IPS-15b (cell line): ENCODE measurements at regions not wholly inside any gene's neighbourhood (a gene's known extent, or its start where the extent isn't known, plus 50 kb on each side); places are given as distances from the start of the nearest gene placed in this dataset.
"Not testable (repeated sequence)": the region's sequence is repeated elsewhere in the genome, so short reads cannot be mapped to it uniquely, and the experiment has no call there.

Source experiments
- H3K27me3 ChIP-seq: one replicate; pipeline ENCODE4 v1.6.1; 2013; ENCODE audit warnings: low read length; ENCODE audit not compliant: control insufficient read depth, insufficient read depth
- H3K36me3 ChIP-seq: one replicate; pipeline ENCODE4 v1.6.1; 2013; ENCODE audit warnings: low read length; ENCODE audit not compliant: control insufficient read depth, insufficient read depth
- H3K4me1 ChIP-seq: one replicate; pipeline ENCODE4 v1.6.1; 2013; ENCODE audit warnings: mild to moderate bottlenecking, low read length; ENCODE audit not compliant: control insufficient read depth, insufficient read depth
- H3K4me3 ChIP-seq: one replicate; pipeline ENCODE4 v1.5.1; 2013; ENCODE audit warnings: low read depth, low read length
- H3K9ac ChIP-seq: one replicate; pipeline ENCODE4 v1.6.1; 2013; ENCODE audit warnings: low read depth, mild to moderate bottlenecking, low read length
- H3K9me3 ChIP-seq: one replicate; pipeline ENCODE4 v1.6.1; 2013; ENCODE audit warnings: mild to moderate bottlenecking, low read length; ENCODE audit not compliant: control insufficient read depth, insufficient read depth

GRCh38 chrX:466836-467235 lies 80.1 kb upstream of the PPP2R3B start:
- not testable (repeated sequence) for H3K4me1 ChIP-seq, H3K36me3 ChIP-seq, H3K9me3 ChIP-seq, H3K9ac ChIP-seq, H3K27me3 ChIP-seq, H3K4me3 ChIP-seq

GRCh38 chrX:467686-468085 lies 81.0 kb upstream of the PPP2R3B start:
- not testable (repeated sequence) for H3K9me3 ChIP-seq, H3K4me1 ChIP-seq, H3K27me3 ChIP-seq, H3K36me3 ChIP-seq, H3K9ac ChIP-seq, H3K4me3 ChIP-seq

- Histone ChIP-seq H3K4me1 (no peaks in the 10 kb centered on the region), H3K9me3 (no peaks in the 10 kb centered on the region), H3K27me3 (no peaks in the 10 kb centered on the region), H3K36me3 (no peaks in the 10 kb centered on the region), H3K9ac (no peak overlapping the region), H3K4me3 (no peak overlapping the region)
Measured at GRCh38 chrX:468979-469378, 82.3 kb upstream of the PPP2R3B start.

- Histone ChIP-seq H3K9me3 (no peaks in the 10 kb centered on the region), H3K27me3 (no peaks in the 10 kb centered on the region), H3K4me3 (no peak overlapping the region), H3K4me1 (no peaks in the 10 kb centered on the region), H3K9ac (no peak overlapping the region), H3K36me3 (no peaks in the 10 kb centered on the region)
Measured at GRCh38 chrX:470686-471085, 84.0 kb upstream of the PPP2R3B start.

- Histone ChIP-seq H3K4me3 (no peak overlapping the region), H3K4me1 (no peaks in the 10 kb centered on the region), H3K9me3 (no peaks in the 10 kb centered on the region), H3K36me3 (no peaks in the 10 kb centered on the region), H3K27me3 (no peaks in the 10 kb centered on the region), H3K9ac (no peak overlapping the region)
Measured at GRCh38 chrX:471281-471680, 84.6 kb upstream of the PPP2R3B start.

GRCh38 chrX:472275-472674 lies 85.6 kb upstream of the PPP2R3B start:
- H3K4me1 ChIP-seq, H3K27me3 ChIP-seq, H3K9me3 ChIP-seq, H3K9ac ChIP-seq, H3K4me3 ChIP-seq, H3K36me3 ChIP-seq: not testable (repeated sequence)

GRCh38 chrX:475926-476723 lies 89.4 kb upstream of the PPP2R3B start:
- no peaks in the 10 kb centered on the region for H3K36me3 ChIP-seq
- H3K9me3 ChIP-seq, result no peaks in the 10 kb centered on the region
- no peak overlapping the region for H3K9ac ChIP-seq

GRCh38 chrX:476724-477075 lies 90.0 kb upstream of the PPP2R3B start:
- Histone ChIP-seq H3K36me3 (no peaks in the 10 kb centered on the region), H3K9me3 (no peaks in the 10 kb centered on the region), H3K27me3 (no peaks in the 10 kb centered on the region), H3K4me1 (no peaks in the 10 kb centered on the region), H3K4me3 (no peak overlapping the region), H3K9ac (no peak overlapping the region)

More at GRCh38 chrX:475926-476723, 89.4 kb upstream of the PPP2R3B start:
- Histone ChIP-seq H3K4me3 (no peak overlapping the region), H3K4me1 (no peaks in the 10 kb centered on the region), H3K27me3 (no peaks in the 10 kb centered on the region)

- Histone ChIP-seq H3K27me3 (no peaks in the 10 kb centered on the region), H3K4me1 (no peaks in the 10 kb centered on the region), H3K4me3 (no peak overlapping the region), H3K9ac (no peak overlapping the region), H3K9me3 (no peaks in the 10 kb centered on the region), H3K36me3 (no peaks in the 10 kb centered on the region)
Measured at GRCh38 chrX:477441-478012, 90.8 kb upstream of the PPP2R3B start.

GRCh38 chrX:479273-479981 lies 92.7 kb upstream of the PPP2R3B start:
- peaks cover 5% of the 10 kb centered on the region for H3K4me1 ChIP-seq

GRCh38 chrX:480861-481417 lies 94.2 kb upstream of the PPP2R3B start:
- H3K27me3 ChIP-seq, result no peaks in the 10 kb centered on the region
- H3K4me1 ChIP-seq, result peaks cover 5% of the 10 kb centered on the region
- H3K9ac ChIP-seq, result no peak overlapping the region
- no peaks in the 10 kb centered on the region for H3K36me3 ChIP-seq
- no peaks in the 10 kb centered on the region for H3K9me3 ChIP-seq
- no peak overlapping the region for H3K4me3 ChIP-seq

More at GRCh38 chrX:479273-479981, 92.7 kb upstream of the PPP2R3B start:
- Histone ChIP-seq H3K9me3 (no peaks in the 10 kb centered on the region), H3K27me3 (no peaks in the 10 kb centered on the region), H3K36me3 (no peaks in the 10 kb centered on the region), H3K4me3 (no peak overlapping the region), H3K9ac (no peak overlapping the region)
